ENCODE measurements at regions not wholly inside any gene's neighbourhood (a gene's known extent, or its start where the extent isn't known, plus 50 kb on each side); places are given as distances from the start of the nearest gene placed in this dataset.

DNA sequence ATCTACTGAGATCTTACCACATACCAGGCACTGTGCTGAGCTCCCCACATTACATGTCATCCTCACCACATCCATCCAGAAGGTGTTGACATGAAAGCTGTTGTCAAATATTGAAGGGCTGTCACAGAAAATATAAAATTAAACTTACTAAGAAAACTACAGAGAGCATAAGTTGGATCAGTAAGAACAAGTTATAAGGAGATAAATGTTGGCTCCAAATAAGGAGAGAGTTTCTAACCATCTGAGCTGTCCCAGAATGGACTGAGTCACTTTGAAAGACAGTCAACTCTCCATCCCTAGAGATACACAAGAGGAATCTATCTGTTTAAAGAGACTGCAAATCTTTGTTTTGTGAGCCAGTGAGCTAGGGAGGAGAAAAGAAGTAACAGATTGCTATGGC, 169.8 kb downstream of the DRD1 start:
- Histone ChIP-seq H2BK120ac (ENCODE audit: low read depth, low read length) (no peak overlapping the region), H3K4me1 (ENCODE audit: control insufficient read depth in 2 of 2, insufficient read depth in 1 of 2, low read depth in 1 of 2, low read length in 2 of 2) (no peaks in the 10 kb centered on the region), H2AFZ (ENCODE audit: low read length) (no peak overlapping the region), H3K27me3 (ENCODE audit: control insufficient read depth in 3 of 3, insufficient read depth in 3 of 3, low read depth in 1 of 3, low read length in 3 of 3) (no peaks in the 10 kb centered on the region), H3K9ac (ENCODE audit: low read depth, low read length, poor library complexity) (no peak overlapping the region), H2BK12ac (ENCODE audit: low read length) (no peak overlapping the region), H3K14ac (ENCODE audit: low read length) (no peak overlapping the region), H2AK5ac (ENCODE audit: low read depth, low read length) (no peak overlapping the region), H3K4me3 (ENCODE audit: low read length in 2 of 2) (no peak overlapping the region), H2BK5ac (ENCODE audit: low read length) (no peak overlapping the region), H3K9me3 (replicated peaks in 1 of 2; ENCODE audit: control insufficient read depth in 2 of 2, insufficient read depth in 1 of 2, low read depth in 1 of 2, low read length in 2 of 2) (no peaks in the 10 kb centered on the region), H3K18ac (ENCODE audit: low read length) (no peak overlapping the region), H4K8ac (ENCODE audit: low read depth, low read length) (no peak overlapping the region), H4K91ac (ENCODE audit: low read depth, low read length, poor library complexity) (no peak overlapping the region), H3K36me3 (replicated peaks in 1 of 2; ENCODE audit: control insufficient read depth in 2 of 2, insufficient read depth in 2 of 2, low read length in 2 of 2) (no peaks in the 10 kb centered on the region), H2BK15ac (ENCODE audit: low read length) (no peak overlapping the region), H3K27ac (replicated peaks; ENCODE audit: low read length) (no peak overlapping the region), H3K4me2 (ENCODE audit: insufficient read depth, low read length, poor library complexity, severe bottlenecking) (no peak overlapping the region), H3K4ac (ENCODE audit: low read length) (no peak overlapping the region), H3K79me1 (ENCODE audit: low read depth, low read length) (no peaks in the 10 kb centered on the region), H3K23ac (ENCODE audit: low read depth, low read length, poor library complexity) (no peak overlapping the region)
- no peak for DNase-seq (ENCODE audit: low spot score)

GRCh38 chr5:175264406-175264805, 179.6 kb downstream of the DRD1 start:
- H2BK12ac ChIP-seq (ENCODE audit: low read length): no peak overlapping the region
- no peak overlapping the region for H3K4ac ChIP-seq (ENCODE audit: low read length)
- H3K14ac ChIP-seq (ENCODE audit: low read length): no peak overlapping the region
- H3K9ac ChIP-seq (ENCODE audit: low read depth, low read length, poor library complexity): no peak overlapping the region
- no peak overlapping the region for H3K4me2 ChIP-seq (ENCODE audit: insufficient read depth, low read length, poor library complexity, severe bottlenecking)
- H3K9me3 ChIP-seq (replicated peaks in 1 of 2; ENCODE audit: control insufficient read depth in 2 of 2, insufficient read depth in 1 of 2, low read depth in 1 of 2, low read length in 2 of 2): peaks cover 0 to 2% of the 10 kb centered on the region in 2 donors
- no peaks in the 10 kb centered on the region for H3K27me3 ChIP-seq (ENCODE audit: control insufficient read depth in 3 of 3, insufficient read depth in 3 of 3, low read depth in 1 of 3, low read length in 3 of 3)
- no CpG with 5 or more reads among the region's 2 CpGs for WGBS, 2 donors (ENCODE audit: extremely low coverage in 2 of 2, insufficient read length in 2 of 2, insufficient replicate concordance in 1 of 2)
- DNase-seq (ENCODE audit: low spot score): no peak
- no peak overlapping the region for H2BK120ac ChIP-seq (ENCODE audit: low read depth, low read length)
- H4K8ac ChIP-seq (ENCODE audit: low read depth, low read length): no peak overlapping the region
- no peak overlapping the region for H3K27ac ChIP-seq (replicated peaks; ENCODE audit: low read length)
- no peak overlapping the region for H4K91ac ChIP-seq (ENCODE audit: low read depth, low read length, poor library complexity)
- H3K4me1 ChIP-seq (ENCODE audit: control insufficient read depth in 2 of 2, insufficient read depth in 1 of 2, low read depth in 1 of 2, low read length in 2 of 2): peaks cover 0 to 4% of the 10 kb centered on the region in 2 donors
- no peak overlapping the region for H2AFZ ChIP-seq (ENCODE audit: low read length)
- H2BK15ac ChIP-seq (ENCODE audit: low read length): no peak overlapping the region
- H3K79me1 ChIP-seq (ENCODE audit: low read depth, low read length): no peaks in the 10 kb centered on the region
- H2BK5ac ChIP-seq (ENCODE audit: low read length): no peak overlapping the region
- no peak overlapping the region for H3K4me3 ChIP-seq (ENCODE audit: low read length in 2 of 2)
- no peaks in the 10 kb centered on the region for H3K36me3 ChIP-seq (replicated peaks in 1 of 2; ENCODE audit: control insufficient read depth in 2 of 2, insufficient read depth in 2 of 2, low read length in 2 of 2)
- no peak overlapping the region for H3K23ac ChIP-seq (ENCODE audit: low read depth, low read length, poor library complexity)
- H2AK5ac ChIP-seq (ENCODE audit: low read depth, low read length): no peak overlapping the region
- H3K18ac ChIP-seq (ENCODE audit: low read length): no peak overlapping the region

DNA sequence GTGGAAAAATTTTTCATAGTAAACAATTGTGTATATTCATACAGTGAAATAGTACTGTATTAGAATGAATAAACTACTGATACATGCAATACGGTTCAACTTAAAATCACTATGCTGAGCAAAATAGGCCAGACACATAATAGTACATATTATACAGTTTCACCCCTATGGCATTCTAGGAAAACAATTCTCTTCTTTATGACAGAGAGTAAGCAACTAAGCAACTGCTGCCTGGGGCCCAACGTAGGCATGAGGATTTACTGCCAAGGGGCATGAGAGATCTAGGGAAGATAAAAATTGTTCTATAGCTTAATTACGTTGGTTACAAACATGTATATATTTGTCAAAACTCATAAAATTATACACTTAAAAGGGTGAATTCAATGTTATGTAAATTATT, 180.2 kb downstream of the DRD1 start:
- Histone ChIP-seq H2BK12ac (ENCODE audit: low read length) (no peak overlapping the region), H3K23ac (ENCODE audit: low read depth, low read length, poor library complexity) (no peak overlapping the region), H3K14ac (ENCODE audit: low read length) (no peak overlapping the region), H3K18ac (ENCODE audit: low read length) (no peak overlapping the region), H3K4ac (ENCODE audit: low read length) (no peak overlapping the region), H3K79me1 (ENCODE audit: low read depth, low read length) (no peaks in the 10 kb centered on the region), H2AK5ac (ENCODE audit: low read depth, low read length) (no peak overlapping the region), H3K27me3 (ENCODE audit: control insufficient read depth in 3 of 3, insufficient read depth in 3 of 3, low read depth in 1 of 3, low read length in 3 of 3) (no peaks in the 10 kb centered on the region), H3K4me3 (ENCODE audit: low read length in 2 of 2) (no peak overlapping the region), H3K27ac (replicated peaks; ENCODE audit: low read length) (no peak overlapping the region), H2BK120ac (ENCODE audit: low read depth, low read length) (no peak overlapping the region), H3K9me3 (replicated peaks in 1 of 2; ENCODE audit: control insufficient read depth in 2 of 2, insufficient read depth in 1 of 2, low read depth in 1 of 2, low read length in 2 of 2) (peaks cover 0 to 2% of the 10 kb centered on the region in 2 donors), H2AFZ (ENCODE audit: low read length) (no peak overlapping the region), H2BK15ac (ENCODE audit: low read length) (no peak overlapping the region), H4K8ac (ENCODE audit: low read depth, low read length) (no peak overlapping the region), H3K9ac (ENCODE audit: low read depth, low read length, poor library complexity) (no peak overlapping the region), H3K4me2 (ENCODE audit: insufficient read depth, low read length, poor library complexity, severe bottlenecking) (no peak overlapping the region), H3K4me1 (ENCODE audit: control insufficient read depth in 2 of 2, insufficient read depth in 1 of 2, low read depth in 1 of 2, low read length in 2 of 2) (peaks cover 0 to 4% of the 10 kb centered on the region in 2 donors), H4K91ac (ENCODE audit: low read depth, low read length, poor library complexity) (no peak overlapping the region), H2BK5ac (ENCODE audit: low read length) (no peak overlapping the region), H3K36me3 (replicated peaks in 1 of 2; ENCODE audit: control insufficient read depth in 2 of 2, insufficient read depth in 2 of 2, low read length in 2 of 2) (no peaks in the 10 kb centered on the region)
- no peak for DNase-seq (ENCODE audit: low spot score)
- WGBS, 2 donors (ENCODE audit: extremely low coverage in 2 of 2, insufficient read length in 2 of 2, insufficient replicate concordance in 1 of 2): no CpG with 5 or more reads among the region's 3 CpGs

DNA sequence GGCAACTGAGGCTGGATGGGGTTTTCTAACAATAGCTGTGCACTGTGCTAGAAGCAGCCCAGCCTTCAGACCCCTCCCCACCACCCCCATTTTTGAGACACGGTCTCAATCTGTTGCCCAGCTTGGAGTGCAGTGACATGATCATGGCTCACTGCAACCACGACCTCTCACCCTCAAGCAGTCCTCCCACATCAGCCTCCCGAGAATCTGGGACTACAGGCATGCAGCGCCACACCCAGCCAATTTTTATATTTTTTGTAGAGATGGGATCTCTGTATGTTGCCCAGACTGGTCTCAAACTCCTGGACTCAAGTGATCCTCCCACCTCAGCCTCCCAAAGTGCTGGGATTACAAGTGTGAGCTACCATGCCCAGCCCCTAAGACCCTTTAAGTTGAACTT, 182.5 kb downstream of the DRD1 start:
- no peak for DNase-seq (ENCODE audit: low spot score)
- Histone ChIP-seq H3K14ac (ENCODE audit: low read length) (no peak overlapping the region), H3K27me3 (ENCODE audit: control insufficient read depth in 3 of 3, insufficient read depth in 3 of 3, low read depth in 1 of 3, low read length in 3 of 3) (no peaks in the 10 kb centered on the region), H3K4me3 (ENCODE audit: low read length in 2 of 2) (no peak overlapping the region), H3K9me3 (replicated peaks in 1 of 2; ENCODE audit: control insufficient read depth in 2 of 2, insufficient read depth in 1 of 2, low read depth in 1 of 2, low read length in 2 of 2) (peaks cover 0 to 2% of the 10 kb centered on the region in 2 donors), H3K79me1 (ENCODE audit: low read depth, low read length) (no peaks in the 10 kb centered on the region), H3K23ac (ENCODE audit: low read depth, low read length, poor library complexity) (no peak overlapping the region), H2BK120ac (ENCODE audit: low read depth, low read length) (no peak overlapping the region), H2BK12ac (ENCODE audit: low read length) (peak overlapping the region; percentile 34), H2AK5ac (ENCODE audit: low read depth, low read length) (peak overlapping the region; percentile 77), H3K18ac (ENCODE audit: low read length) (peak overlapping the region; percentile 53), H3K4me2 (ENCODE audit: insufficient read depth, low read length, poor library complexity, severe bottlenecking) (no peak overlapping the region), H2AFZ (ENCODE audit: low read length) (no peak overlapping the region), H2BK5ac (ENCODE audit: low read length) (no peak overlapping the region), H2BK15ac (ENCODE audit: low read length) (no peak overlapping the region), H4K91ac (ENCODE audit: low read depth, low read length, poor library complexity) (no peak overlapping the region), H3K4me1 (ENCODE audit: control insufficient read depth in 2 of 2, insufficient read depth in 1 of 2, low read depth in 1 of 2, low read length in 2 of 2) (peaks cover 0 to 4% of the 10 kb centered on the region in 2 donors), H3K27ac (replicated peaks; ENCODE audit: low read length) (no peak overlapping the region), H3K36me3 (replicated peaks in 1 of 2; ENCODE audit: control insufficient read depth in 2 of 2, insufficient read depth in 2 of 2, low read length in 2 of 2) (no peaks in the 10 kb centered on the region), H3K4ac (ENCODE audit: low read length) (no peak overlapping the region), H4K8ac (ENCODE audit: low read depth, low read length) (no peak overlapping the region), H3K9ac (ENCODE audit: low read depth, low read length, poor library complexity) (no peak overlapping the region)
- no CpG with 5 or more reads among the region's 4 CpGs for WGBS, 2 donors (ENCODE audit: extremely low coverage in 2 of 2, insufficient read length in 2 of 2, insufficient replicate concordance in 1 of 2)

All from neuronal stem cell (in vitro differentiated cells).